Hematopoietic multipotent progenitor cell treated with erythropoietin and hydrocortisone succinate and interleukin-3 and kit ligand, for 8 days (in vitro differentiated cells): ENCODE measurements at regions not wholly inside any gene's neighbourhood (a gene's known extent, or its start where the extent isn't known, plus 50 kb on each side); places are given as distances from the start of the nearest gene placed in this dataset.

ENCODE experiments used
- DNase-seq: peaks from one replicate; pipeline ENCODE4 v3.0.0-alpha.2; 2015

DNA sequence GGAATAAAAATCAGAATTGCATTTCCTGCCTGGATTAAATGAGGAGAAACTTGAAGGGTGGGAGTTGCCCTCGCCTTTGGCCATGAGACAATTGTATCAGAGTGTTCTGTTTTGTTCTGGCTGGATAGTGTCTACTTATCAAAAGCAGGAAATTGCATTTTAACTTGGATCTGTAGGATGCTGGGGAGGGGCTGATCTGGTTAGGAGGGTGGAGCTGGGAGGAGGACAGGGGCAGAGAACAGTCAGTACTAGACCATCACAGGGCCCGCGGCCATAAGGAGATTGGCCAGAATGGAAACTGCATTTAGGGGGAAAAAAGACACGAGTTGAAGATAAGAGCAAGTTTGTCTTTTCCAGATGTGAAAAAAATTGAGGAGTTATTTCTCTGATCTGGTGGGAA lies 199.1 kb upstream of the POU3F3 start:
- DNase-seq = no peak

DNA sequence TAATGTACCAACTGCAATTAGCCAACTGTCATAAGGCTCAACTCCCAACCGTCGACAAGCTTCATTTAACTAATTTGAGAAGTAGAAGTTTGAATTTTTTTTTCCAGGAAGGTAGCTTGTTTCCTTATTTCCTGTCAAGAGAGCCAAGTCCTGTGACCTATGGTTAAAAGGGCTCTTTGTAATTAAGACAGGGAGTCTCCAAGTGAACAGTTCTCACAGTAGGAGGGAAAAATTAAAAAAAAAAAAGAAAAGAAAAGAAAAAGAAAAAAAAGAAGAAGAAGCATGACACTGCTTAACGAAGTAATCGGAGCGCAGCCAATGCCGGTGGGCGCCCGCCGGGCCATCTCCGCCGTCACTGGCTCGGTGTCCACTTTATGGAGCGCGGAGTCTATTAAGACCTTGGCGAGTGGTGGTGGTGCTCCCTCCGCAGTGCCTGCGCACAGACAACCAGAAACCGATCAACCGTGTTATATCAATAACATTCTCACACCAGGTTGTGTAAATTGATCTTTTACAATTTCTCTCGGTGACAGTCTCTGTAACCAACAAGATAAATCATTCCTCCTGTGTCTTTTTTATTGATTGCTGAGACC lies 197.2 kb upstream of the POU3F3 start:
- DNase-seq = peak; percentile 13

DNA sequence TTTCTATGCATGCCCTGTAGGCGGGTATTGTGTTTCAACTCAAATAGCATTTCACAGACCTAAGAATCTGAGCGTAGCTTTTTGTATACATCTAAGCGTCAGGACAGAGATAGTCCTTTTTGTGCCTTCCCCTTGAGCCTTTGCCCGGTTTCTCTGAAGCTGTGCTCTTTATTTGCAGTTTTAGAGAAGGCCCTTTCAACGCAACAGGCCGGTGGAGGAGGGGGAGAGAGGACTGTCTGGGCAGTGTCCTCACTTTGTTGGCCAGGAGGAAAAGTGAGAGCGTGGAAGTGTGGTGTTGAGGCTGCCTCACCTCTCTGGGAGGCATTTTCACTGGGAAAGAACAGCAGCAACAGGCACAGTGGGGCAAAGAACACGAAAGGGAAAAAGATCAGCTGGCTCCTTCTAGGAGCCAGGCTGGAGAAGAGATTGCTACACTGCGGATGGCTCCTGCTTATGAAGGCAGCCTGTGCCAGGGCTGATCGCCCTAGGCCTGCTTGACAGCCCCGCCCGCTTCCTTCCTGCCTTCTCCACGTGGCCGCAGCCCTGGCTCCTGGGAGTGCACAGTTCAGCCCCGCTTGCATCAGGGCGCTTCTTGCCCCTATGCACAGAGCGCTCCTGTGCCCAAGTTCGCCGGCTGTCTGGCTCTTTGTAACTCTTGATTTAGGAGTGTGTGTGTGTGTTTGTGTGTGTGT lies 195.6 kb upstream of the POU3F3 start:
- peak; percentile 63 for DNase-seq

DNA sequence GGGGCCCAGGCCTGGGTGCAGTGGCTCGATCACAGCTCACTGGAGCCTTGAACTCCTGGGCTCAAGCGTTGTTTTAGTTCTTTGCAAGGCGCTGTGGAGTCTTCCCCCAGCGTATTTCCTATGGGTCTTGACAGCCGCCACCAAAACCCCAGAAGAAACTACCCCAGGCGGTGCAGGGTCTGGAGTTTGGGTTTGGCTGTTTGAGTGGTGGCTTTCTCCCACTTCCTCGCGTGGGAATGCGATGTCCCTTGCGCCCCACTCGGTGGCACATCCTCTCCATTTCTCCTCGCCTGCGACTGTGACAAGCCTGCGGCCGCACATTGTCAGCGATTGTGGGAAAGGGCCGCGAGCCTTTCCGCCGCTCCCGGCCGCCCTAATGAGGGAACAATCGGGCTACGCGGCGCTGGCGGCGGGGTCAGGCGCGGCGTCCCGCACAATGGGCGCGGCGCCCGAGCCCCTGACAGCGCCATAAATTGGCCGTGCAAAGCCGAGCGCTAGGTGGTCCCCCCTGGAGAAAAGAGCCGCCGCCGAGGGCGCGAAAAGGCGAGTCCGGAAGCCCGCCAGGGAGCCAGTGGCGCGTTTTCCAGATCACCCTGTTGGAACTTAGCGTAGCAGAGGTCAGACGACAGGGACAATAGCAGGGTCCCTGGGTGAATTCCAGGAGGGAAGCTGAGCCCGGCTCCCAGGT lies 194.9 kb upstream of the POU3F3 start:
- peak; percentile 9 for DNase-seq

DNA sequence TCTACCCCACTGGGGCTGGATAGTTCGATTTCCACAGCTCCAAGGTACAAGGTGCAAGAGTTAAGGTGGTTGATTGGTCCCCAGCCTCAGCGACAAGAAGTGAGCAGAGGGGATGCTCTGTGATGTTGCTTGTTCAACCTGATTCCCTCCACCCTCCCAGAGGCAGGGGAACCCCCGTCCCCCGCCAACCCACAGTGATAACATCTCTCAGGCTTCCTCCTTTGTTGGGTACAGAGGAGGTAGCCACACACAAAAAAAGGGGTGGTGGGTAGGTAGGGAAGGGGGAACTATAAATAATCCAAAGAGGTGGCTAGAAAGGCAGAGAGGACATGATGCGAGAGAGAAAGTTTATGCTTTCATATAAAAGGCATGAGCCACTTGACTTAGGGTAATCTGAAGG lies 192.9 kb upstream of the POU3F3 start:
- DNase-seq = no peak

DNA sequence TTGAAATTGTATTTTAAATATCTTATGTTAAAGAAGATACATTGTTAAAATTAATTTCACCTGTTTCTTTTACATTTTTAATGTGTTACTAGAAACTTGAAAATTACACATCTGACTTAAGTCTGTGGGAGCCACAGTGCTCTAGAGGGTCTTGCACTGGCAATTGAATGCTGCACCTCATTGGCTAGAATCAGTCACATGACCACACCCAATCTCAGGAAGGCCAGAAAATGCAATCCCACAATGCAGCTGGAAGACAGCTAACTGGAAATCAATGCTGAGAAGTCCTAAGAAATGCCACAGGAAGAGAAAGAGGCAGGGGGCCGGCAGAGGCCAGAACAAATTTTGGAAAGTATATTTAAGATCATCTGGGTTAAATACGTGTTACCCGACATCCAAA lies 189.2 kb upstream of the POU3F3 start:
- no peak for DNase-seq

DNA sequence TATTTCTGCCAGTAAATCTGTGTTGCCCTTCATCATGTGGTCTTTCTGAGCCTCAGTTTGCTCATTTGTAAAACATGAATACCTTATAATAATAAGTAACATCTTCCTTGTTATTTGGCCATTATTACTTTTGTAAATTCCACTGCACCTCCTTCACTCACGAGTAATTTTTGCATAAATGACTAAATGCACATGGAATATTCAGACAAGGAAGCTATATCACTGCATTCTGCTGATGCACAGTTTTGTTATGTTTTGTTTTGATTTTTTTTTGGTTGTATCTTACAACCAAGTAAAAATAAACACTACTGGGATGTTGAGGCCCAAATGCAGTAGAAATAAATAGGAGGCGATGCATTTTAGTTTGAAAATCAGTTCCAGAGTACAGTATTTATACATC lies 185.3 kb upstream of the POU3F3 start:
- DNase-seq = no peak

DNA sequence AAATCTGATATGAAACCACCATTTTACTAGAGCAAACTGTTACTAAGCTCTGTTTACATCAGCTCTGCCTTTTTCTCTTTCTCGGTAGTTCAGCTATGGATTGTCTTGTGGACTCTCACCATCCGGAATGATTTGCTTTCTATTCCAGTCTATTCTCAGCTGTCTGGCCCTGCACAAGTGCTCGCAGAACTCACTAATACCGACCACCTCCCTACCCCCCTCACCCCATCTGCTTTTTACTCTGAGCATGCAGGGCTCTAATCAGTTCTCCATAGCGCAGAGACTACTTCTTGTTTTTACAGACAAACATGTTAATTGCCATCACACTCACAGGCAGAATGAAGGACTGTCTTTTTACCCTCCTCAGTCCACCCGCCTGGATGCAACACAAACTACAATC lies 180.7 kb upstream of the POU3F3 start:
- no peak for DNase-seq

DNA sequence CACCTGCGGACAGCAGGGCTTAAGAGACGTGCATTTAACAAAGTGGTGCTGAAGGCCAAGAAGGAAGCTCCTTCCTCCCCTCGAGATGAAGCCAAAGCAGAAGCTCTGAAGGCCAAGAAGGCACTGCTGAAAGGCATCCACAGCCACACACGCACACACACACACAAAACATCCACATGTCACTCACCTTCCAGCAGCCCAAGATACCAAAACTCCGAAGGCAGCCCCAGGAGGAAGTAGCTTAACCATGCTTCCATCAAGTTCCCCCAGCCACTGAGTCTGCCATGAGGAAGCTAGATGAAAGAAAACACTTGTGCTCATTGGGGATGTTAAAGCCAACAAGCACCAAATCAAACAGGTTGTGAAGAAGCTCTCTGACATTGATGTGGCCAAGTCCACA lies 175.7 kb upstream of the POU3F3 start:
- DNase-seq = no peak

DNA sequence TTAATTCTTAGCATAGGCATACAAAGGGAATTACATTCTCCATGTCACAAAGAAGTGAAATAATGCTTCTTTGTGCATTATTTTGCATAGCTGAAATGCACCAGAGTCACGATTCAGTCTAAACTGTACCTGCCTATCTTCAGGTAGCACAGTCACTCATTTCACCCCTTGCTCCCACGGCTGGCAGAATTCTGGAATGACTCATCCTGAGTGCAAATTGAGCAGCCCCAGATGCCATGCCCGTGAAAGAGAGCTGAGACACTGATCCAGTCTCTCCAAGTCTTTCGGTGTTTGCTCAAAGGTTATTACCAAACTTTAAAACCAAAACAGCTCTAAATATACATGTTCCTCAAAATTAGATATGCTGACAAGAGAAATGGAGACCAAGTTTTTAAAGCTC lies 168.3 kb upstream of the POU3F3 start:
- no peak for DNase-seq

DNA sequence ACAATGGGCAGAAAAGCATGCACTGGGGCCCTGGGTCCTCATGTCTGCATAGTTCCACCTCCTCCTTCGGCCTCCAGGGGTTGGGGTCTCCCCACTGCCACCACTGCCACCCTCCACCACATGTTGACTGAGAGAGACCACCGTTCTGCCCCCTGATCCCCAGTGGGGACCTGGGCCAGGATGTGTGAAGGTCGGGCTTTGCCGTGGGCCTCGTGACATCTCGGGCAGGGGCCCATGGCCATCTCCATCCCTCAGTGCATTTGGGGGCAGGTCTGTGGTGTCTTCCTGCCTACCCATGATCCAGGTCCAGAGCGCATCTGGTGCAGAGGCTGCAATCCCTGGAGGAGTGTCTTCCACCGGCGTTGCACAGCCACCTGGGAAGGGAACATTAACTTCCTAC lies 166.8 kb upstream of the POU3F3 start:
- no peak for DNase-seq

DNA sequence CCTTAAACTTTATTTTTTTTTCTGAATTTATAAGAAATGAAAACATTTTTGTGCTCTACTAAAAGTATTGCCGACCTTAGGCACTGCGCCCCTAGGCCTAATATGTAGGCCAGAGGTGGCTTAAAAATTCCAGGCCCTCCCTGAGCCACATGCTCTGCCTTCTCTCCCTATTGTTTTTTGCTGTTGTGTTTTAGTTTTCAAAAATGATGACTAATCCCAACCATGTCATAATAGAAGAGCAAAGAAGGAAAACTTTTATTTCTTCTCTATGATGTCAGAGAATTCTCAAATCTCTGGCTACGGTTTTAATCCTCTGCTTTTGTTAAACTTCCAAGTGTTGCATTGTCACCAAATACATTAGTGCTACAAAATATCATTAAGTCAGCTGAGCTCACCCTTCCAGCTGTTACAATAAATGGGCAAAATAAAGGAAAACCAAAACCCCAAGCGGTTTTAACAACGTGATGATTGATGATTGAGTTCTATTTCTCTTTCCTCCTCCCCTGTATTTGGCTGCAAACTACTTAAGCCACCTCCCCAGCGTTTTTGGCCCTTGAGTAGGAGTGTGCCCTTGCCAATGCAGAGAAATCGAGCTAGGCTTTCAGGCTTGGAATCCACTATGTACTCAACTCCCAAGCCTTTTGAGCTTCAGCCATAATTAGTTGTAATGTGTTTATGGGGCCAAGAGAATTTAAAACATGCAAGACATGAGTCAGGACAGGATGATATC lies 163.5 kb upstream of the POU3F3 start:
- DNase-seq = no peak

DNA sequence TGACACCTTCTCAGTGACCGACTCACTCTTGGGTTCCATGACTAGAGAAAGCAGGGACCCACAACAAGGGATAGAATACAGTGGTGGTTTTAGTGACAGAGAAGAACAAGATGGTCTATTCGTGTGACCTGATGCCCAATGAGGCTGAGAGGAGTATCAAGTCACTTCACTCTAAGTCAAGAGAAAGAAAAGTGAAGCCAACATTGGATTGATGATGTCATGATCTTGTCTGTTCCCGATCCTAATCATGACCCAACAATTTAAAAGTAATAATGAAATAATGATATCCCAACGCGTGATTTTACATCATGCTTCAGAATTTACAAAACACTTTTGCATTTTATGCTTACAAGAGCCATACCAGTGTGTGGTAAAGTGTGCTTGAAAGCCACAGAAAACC lies 155.6 kb upstream of the POU3F3 start:
- no peak for DNase-seq

DNA sequence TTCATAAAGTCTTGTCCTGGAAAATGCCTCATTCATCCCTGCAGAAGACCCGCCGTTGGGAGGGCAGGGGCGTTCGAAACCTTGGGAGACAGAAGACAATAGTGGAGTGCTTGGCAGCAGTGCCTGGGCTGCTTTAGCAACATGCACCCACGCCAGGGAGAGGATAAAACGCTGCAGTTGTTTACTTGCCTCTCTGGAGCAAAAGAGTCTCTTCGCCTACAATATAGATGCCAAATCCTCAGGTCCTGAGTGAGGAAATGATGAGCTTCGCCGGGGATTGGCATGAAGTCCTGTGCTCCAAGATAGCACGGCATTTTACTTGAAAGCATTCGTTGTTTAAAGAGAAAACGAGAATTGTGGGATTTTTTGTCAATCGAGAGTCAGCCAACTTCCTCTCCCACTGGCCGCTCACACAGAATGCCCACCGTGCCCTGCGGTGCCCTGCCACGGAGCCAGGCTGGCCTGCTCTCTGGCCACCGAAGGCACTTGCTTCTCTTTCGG lies 152.5 kb upstream of the POU3F3 start:
- DNase-seq = no peak

DNA sequence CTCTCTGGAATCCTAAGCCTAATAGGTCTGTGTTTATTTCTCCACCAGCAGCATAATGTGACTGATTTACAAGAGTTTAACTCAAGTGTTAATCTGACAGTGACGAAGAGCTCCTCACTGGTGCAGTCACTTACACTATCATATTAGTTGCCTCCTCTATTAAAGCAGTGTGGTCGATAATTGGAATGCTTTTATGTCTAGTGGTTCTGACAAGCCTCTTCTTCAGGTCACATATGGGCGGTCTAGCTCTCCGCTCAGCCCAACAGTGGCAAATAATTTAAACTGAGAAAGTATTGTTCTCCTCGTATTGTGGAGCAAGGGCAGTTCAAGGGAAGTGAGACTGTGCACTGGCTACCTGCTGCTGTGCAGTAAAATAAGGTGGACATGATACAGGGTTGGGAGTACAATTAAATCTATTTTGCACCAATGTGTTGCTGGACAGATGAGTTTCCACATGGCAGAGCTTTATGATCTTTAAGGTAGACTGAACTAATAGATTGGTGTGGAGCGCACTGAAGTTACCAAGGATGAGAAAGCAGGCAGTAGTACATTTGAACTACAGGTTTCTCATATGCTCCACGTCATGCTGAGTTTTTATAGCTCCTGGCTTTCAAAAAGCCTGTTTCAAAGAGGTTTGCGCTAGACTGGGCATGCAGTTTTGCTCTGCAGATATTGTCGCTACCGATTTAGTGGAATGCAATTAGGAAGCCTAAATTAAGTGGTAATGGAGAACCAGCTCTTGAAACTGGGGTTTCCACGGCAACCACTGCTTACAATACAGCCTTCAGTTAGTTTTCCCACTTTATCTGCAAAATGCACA lies 151.7 kb upstream of the POU3F3 start:
- DNase-seq = no peak

DNA sequence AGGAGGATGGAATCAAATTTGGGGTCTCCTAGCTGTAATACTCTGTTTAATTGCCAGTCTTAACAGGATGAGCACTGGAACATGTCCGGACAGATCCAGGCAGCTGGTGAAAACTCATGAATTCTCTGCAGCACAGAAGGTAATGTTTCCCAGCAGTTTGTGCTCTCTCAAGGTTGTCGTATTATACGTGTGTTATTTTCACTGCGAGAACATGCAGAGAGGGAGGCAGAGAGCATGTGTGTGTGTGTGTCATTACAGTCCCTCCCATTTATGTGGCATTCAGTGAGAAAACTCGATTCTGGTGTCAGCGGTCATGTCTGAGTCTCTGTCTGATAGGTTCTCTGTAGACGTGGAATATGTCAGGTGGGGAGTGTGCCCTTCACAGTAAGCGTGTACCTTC lies 150.2 kb upstream of the POU3F3 start:
- DNase-seq = no peak

DNA sequence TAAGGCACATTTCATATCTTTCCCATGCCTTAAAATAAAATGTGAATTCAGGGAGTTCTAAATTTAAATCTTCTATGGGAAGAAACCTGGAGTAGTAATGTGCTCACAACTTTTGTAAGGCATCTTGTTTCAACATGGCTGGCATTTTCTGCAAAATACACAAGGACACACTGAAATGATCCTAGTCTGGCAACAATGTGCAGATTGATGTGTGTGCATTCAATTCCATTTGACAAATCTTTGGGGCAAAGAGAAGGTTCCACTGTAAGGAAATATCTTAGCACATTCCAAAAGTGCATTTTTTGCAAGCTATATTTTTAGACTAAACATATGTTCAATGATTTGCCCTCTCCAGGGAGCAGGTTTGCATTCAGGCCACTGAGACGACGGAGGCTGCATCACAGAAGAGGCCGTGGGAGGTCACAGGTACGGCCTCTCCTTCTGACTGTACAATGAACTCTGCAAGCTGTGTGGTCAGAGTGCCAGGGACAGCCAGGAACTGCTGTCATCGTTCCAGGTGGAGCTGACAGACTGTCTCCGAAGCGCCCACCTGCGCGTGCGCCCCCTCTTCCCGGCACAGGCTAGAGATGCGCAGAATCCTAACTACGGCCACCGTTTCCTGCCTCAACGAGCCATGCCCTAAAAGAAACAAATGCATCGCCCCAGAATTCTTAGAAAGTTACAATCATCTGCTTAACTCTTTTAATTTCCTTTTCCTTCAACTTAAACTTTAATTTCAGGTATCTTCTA lies 149.2 kb upstream of the POU3F3 start:
- no peak for DNase-seq

DNA sequence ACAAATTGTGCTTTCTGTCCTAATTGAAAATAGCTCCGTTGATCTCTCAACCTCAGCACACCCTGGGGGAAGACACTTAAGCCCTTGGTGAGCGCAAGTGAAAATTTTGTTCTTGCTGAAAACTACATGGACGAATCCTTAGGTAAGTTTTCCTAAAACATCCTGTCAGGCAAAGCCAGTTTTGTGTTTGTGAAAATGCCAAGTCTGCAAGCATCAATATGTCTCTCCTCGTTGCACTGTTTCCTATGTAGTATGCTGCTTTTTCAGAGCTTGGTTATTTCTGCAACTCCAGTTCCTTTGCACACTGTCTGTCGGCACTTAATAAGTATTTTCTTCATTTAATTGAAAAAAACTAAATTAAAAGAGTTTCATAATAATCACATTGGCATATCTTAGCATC lies 146.9 kb upstream of the POU3F3 start:
- no peak for DNase-seq

DNA sequence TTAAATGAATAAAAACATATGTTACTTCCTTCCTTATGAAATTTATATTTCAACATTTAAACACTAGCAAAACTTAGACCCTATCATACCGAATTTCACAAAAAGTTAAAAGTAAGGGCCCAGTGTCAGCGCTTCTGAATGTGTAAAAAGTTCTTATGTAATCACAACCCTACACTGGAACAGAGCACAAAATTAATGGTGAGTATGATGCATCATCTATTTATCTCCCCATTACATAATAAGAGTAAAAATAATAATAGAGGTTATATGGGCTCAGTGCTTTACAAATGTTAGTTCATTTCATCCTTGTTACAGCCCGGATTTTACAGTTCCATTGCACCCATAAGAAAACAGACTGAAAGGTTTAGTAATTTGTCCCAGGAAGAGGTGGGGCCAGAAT lies 144.9 kb upstream of the POU3F3 start:
- DNase-seq = no peak

DNA sequence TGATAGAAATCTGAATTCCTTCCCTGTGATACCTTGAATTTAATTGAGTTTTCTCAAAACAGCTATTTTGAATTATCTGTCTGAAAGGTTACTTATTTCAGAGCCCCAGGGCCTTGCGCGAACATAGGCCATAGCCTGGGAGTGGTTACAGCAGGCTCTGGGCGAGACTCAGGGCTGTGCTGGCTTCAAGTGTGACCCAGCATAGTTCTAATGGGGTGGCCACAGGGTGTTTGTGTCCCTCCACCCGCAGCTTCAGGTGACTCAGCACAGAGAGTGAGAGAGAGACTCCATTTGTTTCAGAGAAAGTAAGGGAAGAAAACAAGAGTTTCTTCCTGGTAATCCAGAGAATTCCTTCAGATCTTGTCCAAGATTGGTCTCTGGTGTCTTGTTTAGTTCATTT lies 137.9 kb upstream of the POU3F3 start:
- DNase-seq = no peak

DNA sequence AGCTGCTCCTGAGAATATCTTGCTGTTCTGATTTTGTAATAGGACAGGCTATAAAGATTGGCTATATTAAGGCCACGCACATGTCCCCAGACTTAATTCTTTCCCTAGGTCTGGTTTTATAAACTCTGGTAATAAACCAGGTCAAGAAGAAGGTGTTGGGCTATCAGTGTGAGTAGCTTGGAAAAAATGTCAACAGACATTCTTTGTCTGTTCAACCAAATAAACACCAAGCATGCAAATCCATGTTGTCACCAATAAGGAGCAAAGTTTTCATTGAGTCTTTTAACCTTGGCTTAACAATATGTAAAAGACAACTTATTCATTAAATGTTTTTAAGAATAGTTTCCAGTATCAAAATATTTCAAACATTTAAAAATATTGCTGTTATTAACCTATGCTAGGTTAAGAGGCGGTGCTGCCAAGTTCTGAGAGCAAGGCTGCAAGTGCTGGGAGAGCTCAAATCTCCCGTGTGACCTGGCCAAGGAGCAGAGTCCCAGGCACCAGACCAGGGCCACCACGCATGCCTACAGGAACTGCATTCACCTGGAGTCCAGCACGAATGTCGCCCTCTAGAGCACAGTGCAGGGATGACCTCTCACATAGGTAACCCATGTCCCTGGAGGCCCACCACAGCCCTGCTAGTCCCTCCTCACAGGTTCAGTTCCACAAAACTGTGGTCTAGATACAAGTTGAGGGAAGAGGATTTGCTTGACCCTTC lies 120.5 kb upstream of the POU3F3 start:
- peak; percentile 45 for DNase-seq
